Fibroblast of skin of right biceps (primary cell): ENCODE measurements at regions not wholly inside any gene's neighbourhood (a gene's known extent, or its start where the extent isn't known, plus 50 kb on each side); places are given as distances from the start of the nearest gene placed in this dataset.

ENCODE experiments used
- DNase-seq: peaks from one replicate; pipeline ENCODE4 v3.0.0-alpha.2; 2013

GRCh38 chr18:55119434-55119833, 160.2 kb upstream of the CCDC68 start:
- peak; percentile 25 for DNase-seq

GRCh38 chr18:55119016-55119415, 159.8 kb upstream of the CCDC68 start:
- no peak for DNase-seq

- peak; percentile 29 for DNase-seq
Observed at GRCh38 chr18:55116863-55117262, 157.6 kb upstream of the CCDC68 start.

- no peak for DNase-seq
Observed at GRCh38 chr18:55115606-55116005, 156.3 kb upstream of the CCDC68 start.

- no peak for DNase-seq
Observed at GRCh38 chr18:55114876-55115275, 155.6 kb upstream of the CCDC68 start.

GRCh38 chr18:55113800-55114199, 154.5 kb upstream of the CCDC68 start:
- DNase-seq = no peak

GRCh38 chr18:55111271-55111670, 152.0 kb upstream of the CCDC68 start:
- no peak for DNase-seq

GRCh38 chr18:55110436-55110835, 151.2 kb upstream of the CCDC68 start:
- no peak for DNase-seq

GRCh38 chr18:55109818-55110414, 150.7 kb upstream of the CCDC68 start:
- DNase-seq = no peak

GRCh38 chr18:55106906-55107305, 147.6 kb upstream of the CCDC68 start:
- DNase-seq = no peak

- DNase-seq = no peak
Observed at GRCh38 chr18:55106466-55106865, 147.2 kb upstream of the CCDC68 start.

- no peak for DNase-seq
Observed at GRCh38 chr18:55105873-55106272, 146.6 kb upstream of the CCDC68 start.

- no peak for DNase-seq
Observed at GRCh38 chr18:55102958-55103456, 143.7 kb upstream of the CCDC68 start.

GRCh38 chr18:55102501-55102900, 143.2 kb upstream of the CCDC68 start:
- DNase-seq = no peak

GRCh38 chr18:55101458-55101824, 142.2 kb upstream of the CCDC68 start:
- DNase-seq = no peak

- peak; percentile 82 for DNase-seq
Observed at GRCh38 chr18:55100817-55101457, 141.7 kb upstream of the CCDC68 start.

GRCh38 chr18:55097456-55098170, 138.4 kb upstream of the CCDC68 start:
- DNase-seq = peak; percentile 78

GRCh38 chr18:55096263-55096951, 137.1 kb upstream of the CCDC68 start:
- peak; percentile 76 for DNase-seq

GRCh38 chr18:55095584-55095983, 136.3 kb upstream of the CCDC68 start:
- DNase-seq = no peak

GRCh38 chr18:55093808-55094207, 134.5 kb upstream of the CCDC68 start:
- DNase-seq = no peak

- DNase-seq = no peak
Observed at GRCh38 chr18:55093295-55093694, 134.0 kb upstream of the CCDC68 start.

GRCh38 chr18:55092166-55092565, 132.9 kb upstream of the CCDC68 start:
- no peak for DNase-seq

- DNase-seq = peak; percentile 38
Observed at GRCh38 chr18:55090564-55091188, 131.4 kb upstream of the CCDC68 start.
